IMR-90 (cell line): ENCODE measurements at regions not wholly inside any gene's neighbourhood (a gene's known extent, or its start where the extent isn't known, plus 50 kb on each side); places are given as distances from the start of the nearest gene placed in this dataset.

Source experiments
- ATAC-seq: fragments of 200-7000 bp; cut with Tn5 transposase; 2 replicates; pipeline ENCODE4 v1.9.1; 2020; ENCODE audit warnings: low read depth, mild to moderate bottlenecking, moderate library complexity
- BruUV-seq: library from RNA; stranded (reverse); fragments of 400-500 nt; replicated peaks from 2 replicates; lab custom pipeline; 2021; lab: Mats Ljungman, UMichigan
- CTCF ChIA-PET: fragments of 300-600 bp; formaldehyde crosslinking; extraction: SDS; loops from one replicate; lab custom pipeline; 2021; ENCODE audit warnings: antibody characterized with exemption; lab: Yijun Ruan, JAX
- POLR2A ChIA-PET: fragments of 300-600 bp; sonication (Branson Sonifier 250); formaldehyde crosslinking; loops from one replicate; lab custom pipeline; 2022; ENCODE audit warnings: antibody characterized with exemption; ENCODE audit not compliant: unreplicated experiment; lab: Charles Lee
- DNase-seq: peaks from one replicate; pipeline ENCODE4 v3.0.0; 2013
- H2AFZ ChIP-seq: replicated peaks from 2 replicates; pipeline ENCODE3; 2013; ENCODE audit warnings: low read length, mild to moderate bottlenecking; ENCODE audit not compliant: poor library complexity
- H2AK5ac ChIP-seq: 2 replicates; pipeline ENCODE4 v1.6.1; 2013; ENCODE audit warnings: low read depth, low read length, inconsistent platforms
- H2AK9ac ChIP-seq: replicated peaks from 2 replicates; pipeline ENCODE3; 2013; ENCODE audit warnings: mild to moderate bottlenecking, low read depth, low read length, moderate library complexity; ENCODE audit not compliant: poor library complexity
- H2BK120ac ChIP-seq: 2 replicates; pipeline ENCODE4 v1.6.1; 2013; ENCODE audit warnings: low read depth, low read length, inconsistent platforms
- H2BK15ac ChIP-seq: 3 replicates; pipeline ENCODE4 v1.6.1; 2013; ENCODE audit warnings: low read depth, low read length, inconsistent platforms
- H2BK20ac ChIP-seq: 2 replicates; pipeline ENCODE4 v1.6.1; 2013; ENCODE audit warnings: low read depth, mild to moderate bottlenecking, inconsistent platforms, low read length, moderate library complexity
- H2BK5ac ChIP-seq: 2 replicates; pipeline ENCODE4 v1.6.1; 2013; ENCODE audit warnings: mild to moderate bottlenecking, low read depth, low read length, inconsistent platforms; ENCODE audit not compliant: poor library complexity, severe bottlenecking
- H3K14ac ChIP-seq: replicated peaks from 2 replicates; pipeline ENCODE4 v1.6.1; 2013; ENCODE audit warnings: low read depth, low read length, inconsistent platforms
- H3K18ac ChIP-seq: 2 replicates; pipeline ENCODE4 v1.6.1; 2013; ENCODE audit warnings: low read depth, low read length, control low read depth
- H3K23ac ChIP-seq: 2 replicates; pipeline ENCODE4 v1.6.1; 2013; ENCODE audit warnings: low read depth, low read length, inconsistent platforms
- H3K27ac ChIP-seq: 2 replicates; pipeline ENCODE4 v1.5.1; 2013; ENCODE audit warnings: mild to moderate bottlenecking, control low read depth, low read length; ENCODE audit not compliant: insufficient read depth
- H3K27me3 ChIP-seq: 2 replicates; pipeline ENCODE4 v1.6.1; 2013; ENCODE audit warnings: low read length; ENCODE audit not compliant: control insufficient read depth, insufficient read depth
- H3K36me3 ChIP-seq: 2 replicates; pipeline ENCODE4 v1.6.1; 2013; ENCODE audit warnings: low read length, mixed read lengths; ENCODE audit not compliant: control insufficient read depth, insufficient read depth
- H3K4ac ChIP-seq: 2 replicates; pipeline ENCODE4 v1.6.1; 2013; ENCODE audit warnings: low read depth, low read length, inconsistent platforms
- H3K4me1 ChIP-seq: 2 replicates; pipeline ENCODE4 v1.6.1; 2013; ENCODE audit warnings: low read length, mixed read lengths; ENCODE audit not compliant: control insufficient read depth, insufficient read depth
- H3K4me2 ChIP-seq: 2 replicates; pipeline ENCODE4 v1.6.1; 2013; ENCODE audit warnings: low read depth, mild to moderate bottlenecking, control low read depth, low read length, moderate library complexity
- H3K4me3 ChIP-seq: 2 replicates; pipeline ENCODE4 v1.5.1; 2013; ENCODE audit warnings: low read depth, mild to moderate bottlenecking, control low read depth, low read length, moderate library complexity; ENCODE audit not compliant: insufficient read depth
- H3K56ac ChIP-seq: 2 replicates; pipeline ENCODE4 v1.6.1; 2013; ENCODE audit warnings: low read length, inconsistent platforms; ENCODE audit not compliant: insufficient read depth; ENCODE audit errors: extremely low read depth
- H3K79me1 ChIP-seq, 2 experiments: 2 replicates each; pipeline ENCODE4 v1.6.1; 2013; ENCODE audit warnings: low read length in 2 of 2, inconsistent platforms in 1 of 2, low read depth in 1 of 2
- H3K9ac ChIP-seq: 2 replicates; pipeline ENCODE4 v1.6.1; 2013; ENCODE audit warnings: low read depth, low read length, control low read depth
- H3K9me1 ChIP-seq: 2 replicates; pipeline ENCODE4 v1.6.1; 2013; ENCODE audit warnings: low read length, inconsistent platforms; ENCODE audit not compliant: insufficient read depth
- H3K9me3 ChIP-seq: 2 replicates; pipeline ENCODE4 v1.6.1; 2013; ENCODE audit warnings: low read length; ENCODE audit not compliant: control insufficient read depth, insufficient read depth
- H4K20me1 ChIP-seq: 2 replicates; pipeline ENCODE4 v1.6.1; 2013; ENCODE audit warnings: low read length, inconsistent platforms; ENCODE audit not compliant: insufficient read depth
- H4K5ac ChIP-seq: 2 replicates; pipeline ENCODE4 v1.6.1; 2013; ENCODE audit warnings: mild to moderate bottlenecking, low read depth, low read length, control low read depth
- H4K8ac ChIP-seq, 2 experiments: 2 replicates each; pipeline ENCODE4 v1.6.1; 2013; ENCODE audit warnings: low read depth in 2 of 2, low read length in 2 of 2, control low read depth in 1 of 2, inconsistent platforms in 1 of 2
- H4K91ac ChIP-seq: 2 replicates; pipeline ENCODE4 v1.6.1; 2013; ENCODE audit warnings: low read depth, low read length, inconsistent platforms; ENCODE audit not compliant: insufficient read depth
- BHLHE40 ChIP-seq: fragments of 150-350 bp; IDR thresholded peaks from 2 replicates; pipeline ENCODE4 v1.6.1; 2016; ENCODE audit warnings: mild to moderate bottlenecking, low read depth, low read length
- CEBPB ChIP-seq: IDR thresholded peaks from 2 replicates; pipeline ENCODE4 v1.6.1; 2012; ENCODE audit warnings: low read depth, low read length, improper control_type of control experiment
- FOS ChIP-seq: fragments of 150-350 bp; IDR thresholded peaks from 2 replicates; pipeline ENCODE4 v1.6.1; 2016; ENCODE audit warnings: low read depth, low read length
- MAFK ChIP-seq: IDR thresholded peaks from 2 replicates; pipeline ENCODE4 v1.6.1; 2012; ENCODE audit warnings: low read depth, low read length, improper control_type of control experiment
- MAZ ChIP-seq: IDR thresholded peaks from 2 replicates; pipeline ENCODE4 v1.6.1; 2012; ENCODE audit warnings: low read depth, mild to moderate bottlenecking, low read length, improper control_type of control experiment, moderate library complexity, borderline replicate concordance
- MXI1 ChIP-seq: IDR thresholded peaks from 2 replicates; pipeline ENCODE4 v1.6.1; 2012; ENCODE audit warnings: low read depth, mild to moderate bottlenecking, low read length, moderate library complexity, borderline replicate concordance
- NFE2L2 ChIP-seq: fragments of 150-350 bp; IDR thresholded peaks from 2 replicates; pipeline ENCODE4 v1.6.1; 2016; ENCODE audit warnings: low read depth, mild to moderate bottlenecking, low read length
- POLR2A ChIP-seq: IDR thresholded peaks from 2 replicates; pipeline ENCODE4 v1.6.1; 2012; ENCODE audit warnings: mild to moderate bottlenecking, low read depth, low read length
- RAD21 ChIP-seq: IDR thresholded peaks from 2 replicates; pipeline ENCODE4 v1.6.1; 2012; ENCODE audit warnings: low read length, improper control_type of control experiment
- RCOR1 ChIP-seq: IDR thresholded peaks from 2 replicates; pipeline ENCODE4 v1.6.1; 2012; ENCODE audit warnings: mild to moderate bottlenecking, low read length, improper control_type of control experiment; ENCODE audit not compliant: insufficient replicate concordance
- RFX5 ChIP-seq: IDR thresholded peaks from 2 replicates; pipeline ENCODE4 v1.8.0; 2012; ENCODE audit warnings: low read depth, mild to moderate bottlenecking, low read length, moderate library complexity
- SMC3 ChIP-seq: fragments of 150-350 bp; IDR thresholded peaks from 2 replicates; pipeline ENCODE4 v1.6.1; 2016; ENCODE audit warnings: low read depth, mild to moderate bottlenecking, antibody characterized with exemption, low read length, moderate library complexity
- USF2 ChIP-seq: fragments of 150-350 bp; IDR thresholded peaks from 2 replicates; pipeline ENCODE4 v1.6.1; 2017; ENCODE audit warnings: mild to moderate bottlenecking, antibody characterized with exemption, low read length, low read depth
- WGBS, 2 experiments: methylation state at CpG; one replicate each; pipeline versions ENCODE4 v1.1.5 to v1.1.7; 2013; ENCODE audit warnings: missing lambda C conversion rate in 2 of 2; ENCODE audit not compliant: insufficient read length in 1 of 2; ENCODE audit errors: extremely low coverage in 2 of 2; 5-methylcytosine and 5-hydroxymethylcytosine counted together
- dilution Hi-C: fragments of 300-500 bp; cut with HindIII; formaldehyde crosslinking; loops from one replicate; pipeline ENCODE4 v1.14.3; 2018; ENCODE audit warnings: low sequenced_read_pairs; ENCODE audit not compliant: unreplicated experiment
- in situ Hi-C: fragments of 300-500 bp; cut with MboI; formaldehyde crosslinking; loops from 3 replicates; pipeline ENCODE4 v1.14.3; 2019; ENCODE audit warnings: low sequenced_read_pairs, inconsistent platforms, mixed read lengths
- intact Hi-C: fragments of 100-400 bp; cut with micrococcal nuclease; formaldehyde crosslinking; loops from 2 replicates; pipeline ENCODE4 v1.10.0; 2022
- TF ChIP-seq, protein P1 (sequence below): fragments of 150-350 bp; IDR thresholded peaks from 2 replicates; pipeline ENCODE4 v1.6.1; 2016; ENCODE audit warnings: low read depth, mild to moderate bottlenecking, low read length, moderate library complexity, borderline replicate concordance
- TF ChIP-seq, protein P2 (sequence below): conservative IDR thresholded peaks from 2 replicates; pipeline ENCODE4 v1.5.1; 2012; ENCODE audit warnings: mild to moderate bottlenecking, low read depth, low read length, improper control_type of control experiment

GRCh38 chr12:81866081-81866480, 106.9 kb upstream of the PPFIA2 start:
- Histone ChIP-seq H3K9ac (no peak overlapping the region), H2AK9ac (no peak overlapping the region), H2BK15ac (no peak overlapping the region), H3K9me1 (no peaks in the 10 kb centered on the region), H3K4me1 (no peaks in the 10 kb centered on the region), H3K27ac (no peak overlapping the region), H2AK5ac (no peak overlapping the region), H4K8ac (no peak overlapping the region), H3K36me3 (no peaks in the 10 kb centered on the region), H3K79me1 (no peaks in the 10 kb centered on the region), H3K56ac (no peak overlapping the region), H4K91ac (no peak overlapping the region), H3K4me3 (no peak overlapping the region), H4K5ac (no peak overlapping the region), H2BK20ac (no peak overlapping the region), H2BK5ac (no peak overlapping the region), H3K23ac (no peak overlapping the region), H3K4ac (no peak overlapping the region), H3K14ac (no peak overlapping the region), H3K9me3 (peaks cover 11% of the 10 kb centered on the region), H2BK120ac (no peak overlapping the region), H3K18ac (no peak overlapping the region), H2AFZ (no peak overlapping the region), H3K27me3 (no peaks in the 10 kb centered on the region), H4K20me1 (no peaks in the 10 kb centered on the region), H3K4me2 (no peak overlapping the region)
- BruUV-seq = no TSS peak
- DNase-seq (no peak), ATAC-seq (no peak)
- CTCF ChIA-PET = no interaction called here
- dilution Hi-C loops (no loop called here), intact Hi-C loops (no loop called here), in situ Hi-C loops (no loop called here)
- no CpG with 5 or more reads among the region's 1 CpG for WGBS, 2 experiments
- POLR2A ChIA-PET = no interaction called here
- no peak for TF ChIP-seq CEBPB
- no peak for TF ChIP-seq SMC3
- no peak for TF ChIP-seq RAD21
- no peak for TF ChIP-seq POLR2A
- TF ChIP-seq FOS = no peak
- TF ChIP-seq, protein P1, sequence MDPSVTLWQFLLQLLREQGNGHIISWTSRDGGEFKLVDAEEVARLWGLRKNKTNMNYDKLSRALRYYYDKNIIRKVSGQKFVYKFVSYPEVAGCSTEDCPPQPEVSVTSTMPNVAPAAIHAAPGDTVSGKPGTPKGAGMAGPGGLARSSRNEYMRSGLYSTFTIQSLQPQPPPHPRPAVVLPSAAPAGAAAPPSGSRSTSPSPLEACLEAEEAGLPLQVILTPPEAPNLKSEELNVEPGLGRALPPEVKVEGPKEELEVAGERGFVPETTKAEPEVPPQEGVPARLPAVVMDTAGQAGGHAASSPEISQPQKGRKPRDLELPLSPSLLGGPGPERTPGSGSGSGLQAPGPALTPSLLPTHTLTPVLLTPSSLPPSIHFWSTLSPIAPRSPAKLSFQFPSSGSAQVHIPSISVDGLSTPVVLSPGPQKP = no peak
- TF ChIP-seq RCOR1 = no peak
- TF ChIP-seq MXI1 = no peak
- no peak for TF ChIP-seq MAFK
- TF ChIP-seq RFX5 = no peak
- no peak for TF ChIP-seq MAZ
- no peak for TF ChIP-seq NFE2L2
- no peak for TF ChIP-seq USF2
- no peak for TF ChIP-seq BHLHE40
- TF ChIP-seq, protein P2, sequence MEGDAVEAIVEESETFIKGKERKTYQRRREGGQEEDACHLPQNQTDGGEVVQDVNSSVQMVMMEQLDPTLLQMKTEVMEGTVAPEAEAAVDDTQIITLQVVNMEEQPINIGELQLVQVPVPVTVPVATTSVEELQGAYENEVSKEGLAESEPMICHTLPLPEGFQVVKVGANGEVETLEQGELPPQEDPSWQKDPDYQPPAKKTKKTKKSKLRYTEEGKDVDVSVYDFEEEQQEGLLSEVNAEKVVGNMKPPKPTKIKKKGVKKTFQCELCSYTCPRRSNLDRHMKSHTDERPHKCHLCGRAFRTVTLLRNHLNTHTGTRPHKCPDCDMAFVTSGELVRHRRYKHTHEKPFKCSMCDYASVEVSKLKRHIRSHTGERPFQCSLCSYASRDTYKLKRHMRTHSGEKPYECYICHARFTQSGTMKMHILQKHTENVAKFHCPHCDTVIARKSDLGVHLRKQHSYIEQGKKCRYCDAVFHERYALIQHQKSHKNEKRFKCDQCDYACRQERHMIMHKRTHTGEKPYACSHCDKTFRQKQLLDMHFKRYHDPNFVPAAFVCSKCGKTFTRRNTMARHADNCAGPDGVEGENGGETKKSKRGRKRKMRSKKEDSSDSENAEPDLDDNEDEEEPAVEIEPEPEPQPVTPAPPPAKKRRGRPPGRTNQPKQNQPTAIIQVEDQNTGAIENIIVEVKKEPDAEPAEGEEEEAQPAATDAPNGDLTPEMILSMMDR = no peak
